CD14-positive monocyte (primary cell): ENCODE measurements at regions not wholly inside any gene's neighbourhood (a gene's known extent, or its start where the extent isn't known, plus 50 kb on each side); places are given as distances from the start of the nearest gene placed in this dataset.

Experiments
- DNase-seq, 3 donors: peaks; one replicate each; pipeline ENCODE4 v3.0.0-alpha.2; 2011 to 2022
- H2AFZ ChIP-seq: 2 replicates; pipeline ENCODE4 v1.6.0; 2012; ENCODE audit warnings: mild to moderate bottlenecking, low read depth, low read length, inconsistent platforms; ENCODE audit not compliant: insufficient read depth, poor library complexity, severe bottlenecking
- H3K27ac ChIP-seq, 2 donors: 1 replicate in 1 of 2; 2 replicates in 1 of 2; pipeline ENCODE4 v1.5.1; 2012 to 2013; ENCODE audit warnings: low read length in 2 of 2, control low read depth in 1 of 2, inconsistent platforms in 1 of 2, low read depth in 1 of 2, mild to moderate bottlenecking in 1 of 2
- H3K27me3 ChIP-seq, 2 donors: one replicate each; pipeline versions ENCODE4 v1.6.0 to v1.6.1; 2011 to 2013; ENCODE audit warnings: low read length in 2 of 2; ENCODE audit not compliant: control insufficient read depth in 2 of 2, insufficient read depth in 2 of 2
- H3K36me3 ChIP-seq, 2 donors: replicated peaks in 1 of 2; 1 replicate in 1 of 2; 2 replicates in 1 of 2; pipeline versions ENCODE4 v1.5.1 to v1.6.1; 2012 to 2013; ENCODE audit warnings: low read length in 2 of 2, control low read depth in 1 of 2, inconsistent platforms in 1 of 2, mild to moderate bottlenecking in 1 of 2; ENCODE audit not compliant: insufficient read depth in 2 of 2, control insufficient read depth in 1 of 2
- H3K4me1 ChIP-seq, 2 donors: 1 replicate in 1 of 2; 2 replicates in 1 of 2; pipeline versions ENCODE4 v1.5.1 to v1.6.1; 2012 to 2013; ENCODE audit warnings: low read length in 2 of 2, control low read depth in 1 of 2, inconsistent platforms in 1 of 2, mild to moderate bottlenecking in 1 of 2, moderate library complexity in 1 of 2; ENCODE audit not compliant: insufficient read depth in 2 of 2, control insufficient read depth in 1 of 2
- H3K4me2 ChIP-seq: replicated peaks from 2 replicates; pipeline ENCODE3; 2012; ENCODE audit warnings: low read length, moderate library complexity, mild to moderate bottlenecking; ENCODE audit not compliant: poor library complexity, severe bottlenecking; ENCODE audit errors: extremely low read depth
- H3K4me3 ChIP-seq, 3 experiments: fragments of 200-600 bp in 1 of 3; sonication (generic) in 1 of 3; replicated peaks in 1 of 3; 1 replicate in 2 of 3; 2 replicates in 1 of 3; pipeline ENCODE4 v1.5.1; 2011 to 2013; ENCODE audit warnings: low read length in 3 of 3, mild to moderate bottlenecking in 3 of 3, control low read depth in 2 of 3, low read depth in 2 of 3, inconsistent platforms in 1 of 3, moderate library complexity in 1 of 3
- H3K79me2 ChIP-seq: 2 replicates; pipeline ENCODE4 v1.6.0; 2012; ENCODE audit warnings: mild to moderate bottlenecking, control low read depth, inconsistent platforms, low read length, moderate library complexity; ENCODE audit not compliant: insufficient read depth
- H3K9ac ChIP-seq: 2 replicates; pipeline ENCODE4 v1.6.0; 2017; ENCODE audit warnings: low read length, mild to moderate bottlenecking; ENCODE audit not compliant: insufficient read depth, poor library complexity, severe bottlenecking
- H3K9me3 ChIP-seq, 2 donors: replicated peaks in 1 of 2; 1 replicate in 1 of 2; 2 replicates in 1 of 2; pipeline versions ENCODE4 v1.5.1 to v1.6.1; 2012 to 2013; ENCODE audit warnings: low read length in 2 of 2, control low read depth in 1 of 2; ENCODE audit not compliant: control insufficient read depth in 1 of 2, insufficient read depth in 1 of 2
- H4K20me1 ChIP-seq: 2 replicates; pipeline ENCODE4 v1.6.0; 2012; ENCODE audit warnings: mild to moderate bottlenecking, low read length, control low read depth, moderate library complexity; ENCODE audit not compliant: insufficient read depth
- H3K27ac Mint-ChIP-seq, 7 donors: one replicate each; pipeline ENCODE4 v1.8.0; 2020; ENCODE audit warnings: mild to moderate bottlenecking in 7 of 7, mixed read lengths in 7 of 7, moderate library complexity in 6 of 7, inconsistent platforms in 2 of 7
- H3K27me3 Mint-ChIP-seq, 3 donors: one replicate each; pipeline ENCODE4 v1.8.0; 2021 to 2022; ENCODE audit warnings: low read depth in 3 of 3, mild to moderate bottlenecking in 3 of 3, mixed read lengths in 3 of 3, moderate library complexity in 3 of 3, inconsistent platforms in 1 of 3
- H3K36me3 Mint-ChIP-seq, 2 donors: one replicate each; pipeline ENCODE4 v1.8.0; 2020; ENCODE audit warnings: mixed read lengths in 2 of 2, inconsistent platforms in 1 of 2, mild to moderate bottlenecking in 1 of 2
- H3K4me1 Mint-ChIP-seq: one replicate; pipeline ENCODE4 v1.8.0; 2020; ENCODE audit warnings: mild to moderate bottlenecking, mixed read lengths
- H3K4me3 Mint-ChIP-seq, 2 donors: one replicate each; pipeline ENCODE4 v1.8.0; 2020; ENCODE audit warnings: mild to moderate bottlenecking in 2 of 2, mixed read lengths in 2 of 2, moderate library complexity in 1 of 2
- H3K9me3 Mint-ChIP-seq, 7 donors: one replicate each; pipeline ENCODE4 v1.8.0; 2020 to 2022; ENCODE audit warnings: mixed read lengths in 7 of 7, mild to moderate bottlenecking in 6 of 7, moderate library complexity in 6 of 7, inconsistent platforms in 2 of 7
- WGBS: methylation state at CpG from one replicate; pipeline ENCODE4 v1.1.5; 2013; ENCODE audit warnings: missing lambda C conversion rate; ENCODE audit not compliant: insufficient coverage; 5-methylcytosine and 5-hydroxymethylcytosine counted together
- intact Hi-C, 2 donors: fragments of 100-400 bp; cut with micrococcal nuclease; formaldehyde crosslinking; loops; one replicate each; pipeline versions ENCODE4 v1.15.0 to v1.15.1; 2023
- TF ChIP-seq, protein P1 (sequence below): fragments of 200-600 bp; IDR thresholded peaks from one replicate; pipeline ENCODE4 v1.8.0; 2022; ENCODE audit warnings: antibody characterized with exemption, mild to moderate bottlenecking

DNA sequence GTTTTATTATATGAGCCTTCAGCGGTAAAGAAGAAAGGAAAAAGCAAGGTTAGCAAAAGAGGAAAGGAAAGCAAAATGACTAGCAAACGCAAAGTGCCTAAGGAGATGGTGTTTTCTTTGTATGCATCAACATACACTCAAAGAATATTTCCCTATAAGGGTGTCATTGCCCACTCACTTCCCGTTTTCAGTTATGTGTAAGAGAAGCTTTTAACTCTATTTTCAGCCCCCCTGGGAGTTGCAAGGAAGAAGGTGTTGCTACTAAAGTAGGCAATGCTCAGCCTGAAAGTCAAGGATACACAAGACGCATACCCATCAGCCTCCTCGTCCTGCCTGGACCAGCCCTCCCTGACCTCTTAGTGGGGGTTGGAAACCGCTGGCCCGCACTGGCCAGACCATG, 267.7 kb upstream of the ZFHX3 start:
- WGBS: 86% methylated on average over 2 of the region's 7 CpGs
- no peak overlapping the region for H3K4me2 ChIP-seq
- H3K27me3 ChIP-seq: no peaks in the 10 kb centered on the region

DNA sequence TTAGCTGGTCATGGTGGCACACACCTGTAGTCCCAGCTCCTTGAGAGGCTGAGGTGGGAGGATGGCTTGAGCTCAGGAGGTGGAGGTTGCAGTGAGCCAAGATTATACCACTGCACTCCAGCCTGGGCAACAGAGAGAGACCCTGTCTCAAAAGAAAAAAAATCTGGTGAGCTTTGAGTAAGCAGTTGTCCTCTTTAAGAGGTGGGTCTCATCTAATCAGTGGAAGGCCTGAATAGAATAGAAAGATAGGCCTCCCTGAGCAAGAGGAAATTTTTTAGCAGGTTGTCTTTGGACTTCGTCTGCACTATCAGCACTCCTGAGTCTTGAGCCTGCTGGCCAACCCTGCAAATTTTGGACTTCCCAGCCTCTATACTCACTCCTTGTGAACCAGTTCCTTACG, 266.0 kb upstream of the ZFHX3 start:
- Histone ChIP-seq H3K4me1 (no peaks in the 10 kb centered on the region), H3K27ac (no peak overlapping the region), H2AFZ (no peak overlapping the region), H3K27me3 (no peaks in the 10 kb centered on the region), H4K20me1 (no peaks in the 10 kb centered on the region), H3K79me2 (no peaks in the 10 kb centered on the region), H3K36me3 (no peaks in the 10 kb centered on the region), H3K4me2 (no peak overlapping the region), H3K9me3 (no peaks in the 10 kb centered on the region), H3K4me3 (no peak overlapping the region), H3K9ac (no peak overlapping the region)
- H3K9me3 Mint-ChIP-seq: peaks cover 0 to 8% (median 4%) of the 10 kb centered on the region in 7 donors
- TF ChIP-seq, protein P1, sequence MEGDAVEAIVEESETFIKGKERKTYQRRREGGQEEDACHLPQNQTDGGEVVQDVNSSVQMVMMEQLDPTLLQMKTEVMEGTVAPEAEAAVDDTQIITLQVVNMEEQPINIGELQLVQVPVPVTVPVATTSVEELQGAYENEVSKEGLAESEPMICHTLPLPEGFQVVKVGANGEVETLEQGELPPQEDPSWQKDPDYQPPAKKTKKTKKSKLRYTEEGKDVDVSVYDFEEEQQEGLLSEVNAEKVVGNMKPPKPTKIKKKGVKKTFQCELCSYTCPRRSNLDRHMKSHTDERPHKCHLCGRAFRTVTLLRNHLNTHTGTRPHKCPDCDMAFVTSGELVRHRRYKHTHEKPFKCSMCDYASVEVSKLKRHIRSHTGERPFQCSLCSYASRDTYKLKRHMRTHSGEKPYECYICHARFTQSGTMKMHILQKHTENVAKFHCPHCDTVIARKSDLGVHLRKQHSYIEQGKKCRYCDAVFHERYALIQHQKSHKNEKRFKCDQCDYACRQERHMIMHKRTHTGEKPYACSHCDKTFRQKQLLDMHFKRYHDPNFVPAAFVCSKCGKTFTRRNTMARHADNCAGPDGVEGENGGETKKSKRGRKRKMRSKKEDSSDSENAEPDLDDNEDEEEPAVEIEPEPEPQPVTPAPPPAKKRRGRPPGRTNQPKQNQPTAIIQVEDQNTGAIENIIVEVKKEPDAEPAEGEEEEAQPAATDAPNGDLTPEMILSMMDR: no peak
- H3K27me3 Mint-ChIP-seq: peaks cover 0 to 2% (median 0%) of the 10 kb centered on the region in 3 donors
- peaks cover 2% of the 10 kb centered on the region for H3K4me1 Mint-ChIP-seq
- WGBS: no CpG with 5 or more reads among the region's 2 CpGs
- H3K27ac Mint-ChIP-seq: no peak overlapping the region
- no peak overlapping the region for H3K4me3 Mint-ChIP-seq
- H3K36me3 Mint-ChIP-seq: no peaks in the 10 kb centered on the region
- intact Hi-C loops: no loop called here
- no peak for DNase-seq

More for the DNA sequence above, 267.7 kb upstream of the ZFHX3 start:
- Mint-ChIP-seq H3K9me3 (peaks cover 0 to 8% (median 4%) of the 10 kb centered on the region in 7 donors), H3K27ac (no peak overlapping the region), H3K36me3 (no peaks in the 10 kb centered on the region), H3K4me1 (no peaks in the 10 kb centered on the region), H3K4me3 (no peak overlapping the region), H3K27me3 (peaks cover 0 to 2% (median 0%) of the 10 kb centered on the region in 3 donors)
- no peaks in the 10 kb centered on the region for H3K9me3 ChIP-seq
- no peaks in the 10 kb centered on the region for H3K79me2 ChIP-seq
- DNase-seq: no peak
- no peak overlapping the region for H3K9ac ChIP-seq
- no peaks in the 10 kb centered on the region for H3K36me3 ChIP-seq
- intact Hi-C loops: no loop called here
- H2AFZ ChIP-seq: no peak overlapping the region
- TF ChIP-seq, protein P1: no peak
- no peak overlapping the region for H3K27ac ChIP-seq
- no peaks in the 10 kb centered on the region for H3K4me1 ChIP-seq
- H4K20me1 ChIP-seq: no peaks in the 10 kb centered on the region
- no peak overlapping the region for H3K4me3 ChIP-seq
